T-helper 2 cell (primary cell): ENCODE measurements at regions not wholly inside any gene's neighbourhood (a gene's known extent, or its start where the extent isn't known, plus 50 kb on each side); places are given as distances from the start of the nearest gene placed in this dataset.
"Not testable (repeated sequence)": the region's sequence is repeated elsewhere in the genome, so short reads cannot be mapped to it uniquely, and the experiment has no call there.

Source experiments
- DNase-seq, 5 experiments: peaks; one replicate each; pipeline versions ENCODE4 v3.0.0 to v3.0.0-alpha.2; 2012 to 2022

- no peak for DNase-seq
Measured at GRCh38 chr2:5187283-5187682, 504.9 kb upstream of the SOX11 start.

GRCh38 chr2:5188636-5189035 lies 503.5 kb upstream of the SOX11 start:
- DNase-seq: no peak

GRCh38 chr2:5190023-5190422 lies 502.2 kb upstream of the SOX11 start:
- DNase-seq: no peak

- no peak for DNase-seq
Measured at GRCh38 chr2:5195636-5196035, 496.5 kb upstream of the SOX11 start.

GRCh38 chr2:5203134-5203755 lies 488.9 kb upstream of the SOX11 start:
- DNase-seq: no peak

GRCh38 chr2:5206742-5207141 lies 485.4 kb upstream of the SOX11 start:
- not testable (repeated sequence) for DNase-seq

GRCh38 chr2:5215989-5216607 lies 476.1 kb upstream of the SOX11 start:
- DNase-seq: no peak

- no peak for DNase-seq
Measured at GRCh38 chr2:5227062-5227699, 465.0 kb upstream of the SOX11 start.

GRCh38 chr2:5229574-5229973 lies 462.6 kb upstream of the SOX11 start:
- no peak for DNase-seq

GRCh38 chr2:5230444-5230843 lies 461.7 kb upstream of the SOX11 start:
- no peak for DNase-seq

GRCh38 chr2:5230855-5231254 lies 461.3 kb upstream of the SOX11 start:
- DNase-seq: no peak

- DNase-seq: no peak
Measured at GRCh38 chr2:5231287-5231686, 460.9 kb upstream of the SOX11 start.

- DNase-seq: no peak
Measured at GRCh38 chr2:5234563-5234962, 457.6 kb upstream of the SOX11 start.

GRCh38 chr2:5235701-5236100 lies 456.5 kb upstream of the SOX11 start:
- DNase-seq: no peak

- DNase-seq: no peak
Measured at GRCh38 chr2:5236249-5236648, 455.9 kb upstream of the SOX11 start.

- DNase-seq: no peak
Measured at GRCh38 chr2:5242751-5243150, 449.4 kb upstream of the SOX11 start.

GRCh38 chr2:5250482-5250881 lies 441.7 kb upstream of the SOX11 start:
- no peak for DNase-seq

GRCh38 chr2:5253263-5253662 lies 438.9 kb upstream of the SOX11 start:
- DNase-seq: no peak

- DNase-seq: no peak
Measured at GRCh38 chr2:5254791-5255332, 437.3 kb upstream of the SOX11 start.

GRCh38 chr2:5263291-5263690 lies 428.9 kb upstream of the SOX11 start:
- no peak for DNase-seq

- no peak for DNase-seq
Measured at GRCh38 chr2:5264361-5264760, 427.8 kb upstream of the SOX11 start.

GRCh38 chr2:5285061-5285460 lies 407.1 kb upstream of the SOX11 start:
- no peak for DNase-seq

GRCh38 chr2:5285872-5286769 lies 406.1 kb upstream of the SOX11 start:
- no peak for DNase-seq
